ENCODE measurements at regions not wholly inside any gene's neighbourhood (a gene's known extent, or its start where the extent isn't known, plus 50 kb on each side); places are given as distances from the start of the nearest gene placed in this dataset.

DNA sequence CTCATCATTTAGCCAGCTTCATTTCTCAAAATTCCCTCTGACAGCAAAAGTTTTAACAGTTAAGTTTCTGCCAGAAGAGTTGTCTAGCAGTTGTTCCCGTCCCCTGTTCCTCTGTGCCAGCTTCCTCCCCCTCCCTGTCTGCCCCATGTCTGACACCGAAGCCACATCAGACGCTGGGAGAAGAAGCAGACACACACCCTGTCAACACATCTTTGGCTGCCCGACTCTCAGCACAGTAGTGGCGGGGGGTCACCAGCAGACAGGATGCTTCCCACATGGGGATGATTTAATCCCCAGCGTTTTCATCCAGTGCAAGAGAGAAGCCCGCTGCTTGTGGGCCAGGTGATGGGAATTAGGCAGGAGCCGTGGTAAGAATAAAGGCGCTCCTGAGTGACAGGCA is 379.4 kb upstream of the RUNX1 start:
- no peak overlapping the region for H3K9ac ChIP-seq (ENCODE audit: low read length)
- no peaks in the 10 kb centered on the region for H3K4me1 ChIP-seq (ENCODE audit: control insufficient read depth, insufficient read depth, low read length)
- no peaks in the 10 kb centered on the region for H3K36me3 ChIP-seq (ENCODE audit: control insufficient read depth, insufficient read depth, low read length)
- H3K27me3 ChIP-seq (ENCODE audit: control insufficient read depth, insufficient read depth, low read length), result no peaks in the 10 kb centered on the region
- H3K9me3 ChIP-seq (ENCODE audit: control insufficient read depth, low read length), result no peaks in the 10 kb centered on the region
- H3K4me3 ChIP-seq (ENCODE audit: low read length), result no peak overlapping the region

DNA sequence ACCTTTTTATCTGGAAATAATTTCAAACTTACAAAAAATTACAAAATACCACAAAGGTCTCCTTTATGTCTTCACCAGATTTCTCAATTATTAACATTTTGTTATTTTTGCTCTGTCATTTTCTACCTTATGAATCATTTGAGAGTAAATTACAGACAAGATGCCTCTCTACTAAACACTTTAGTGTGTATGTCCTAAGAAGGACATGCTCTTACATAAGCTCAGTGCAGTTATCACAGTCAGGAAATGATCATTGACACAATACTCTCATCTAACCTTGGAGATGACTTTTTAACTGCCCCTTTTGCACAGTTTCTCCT is 378.9 kb upstream of the RUNX1 start:
- Histone ChIP-seq H3K4me1 (ENCODE audit: control insufficient read depth, insufficient read depth, low read length) (no peaks in the 10 kb centered on the region), H3K9ac (ENCODE audit: low read length) (no peak overlapping the region), H3K9me3 (ENCODE audit: control insufficient read depth, low read length) (no peaks in the 10 kb centered on the region)

GRCh38 chr21:35427320-35428000 is 378.4 kb upstream of the RUNX1 start:
- no peak overlapping the region for H3K4me3 ChIP-seq (ENCODE audit: low read length)
- H3K9ac ChIP-seq (ENCODE audit: low read length), result no peak overlapping the region
- no peaks in the 10 kb centered on the region for H3K27me3 ChIP-seq (ENCODE audit: control insufficient read depth, insufficient read depth, low read length)
- no peaks in the 10 kb centered on the region for H3K36me3 ChIP-seq (ENCODE audit: control insufficient read depth, insufficient read depth, low read length)
- H3K9me3 ChIP-seq (ENCODE audit: control insufficient read depth, low read length), result no peaks in the 10 kb centered on the region
- H3K4me1 ChIP-seq (ENCODE audit: control insufficient read depth, insufficient read depth, low read length), result no peaks in the 10 kb centered on the region

More for the DNA sequence above, 378.9 kb upstream of the RUNX1 start:
- Histone ChIP-seq H3K36me3 (ENCODE audit: control insufficient read depth, insufficient read depth, low read length) (no peaks in the 10 kb centered on the region), H3K4me3 (ENCODE audit: low read length) (no peak overlapping the region), H3K27me3 (ENCODE audit: control insufficient read depth, insufficient read depth, low read length) (no peaks in the 10 kb centered on the region)

DNA sequence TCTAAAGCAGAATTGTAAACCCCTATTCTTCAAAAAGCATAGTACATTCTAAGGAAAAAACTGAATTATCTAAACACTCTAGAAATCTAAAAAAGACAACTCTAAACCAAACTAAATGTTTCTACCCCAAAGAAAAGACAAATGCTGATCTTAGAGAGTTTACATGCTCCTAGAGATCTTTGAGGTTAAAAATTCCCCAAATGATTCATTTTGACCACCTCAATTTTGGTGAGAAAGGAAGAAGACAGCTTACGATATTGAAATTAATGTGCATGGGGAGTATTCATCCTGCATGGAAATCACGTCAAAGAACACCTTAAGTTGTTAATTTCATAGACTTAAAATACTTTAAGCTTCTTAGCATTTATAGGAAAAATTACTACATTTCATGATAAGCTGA is 377.8 kb upstream of the RUNX1 start:
- Histone ChIP-seq H3K36me3 (ENCODE audit: control insufficient read depth, insufficient read depth, low read length) (no peaks in the 10 kb centered on the region), H3K4me1 (ENCODE audit: control insufficient read depth, insufficient read depth, low read length) (no peaks in the 10 kb centered on the region), H3K9ac (ENCODE audit: low read length) (no peak overlapping the region), H3K9me3 (ENCODE audit: control insufficient read depth, low read length) (no peaks in the 10 kb centered on the region), H3K27me3 (ENCODE audit: control insufficient read depth, insufficient read depth, low read length) (no peaks in the 10 kb centered on the region), H3K4me3 (ENCODE audit: low read length) (no peak overlapping the region)

DNA sequence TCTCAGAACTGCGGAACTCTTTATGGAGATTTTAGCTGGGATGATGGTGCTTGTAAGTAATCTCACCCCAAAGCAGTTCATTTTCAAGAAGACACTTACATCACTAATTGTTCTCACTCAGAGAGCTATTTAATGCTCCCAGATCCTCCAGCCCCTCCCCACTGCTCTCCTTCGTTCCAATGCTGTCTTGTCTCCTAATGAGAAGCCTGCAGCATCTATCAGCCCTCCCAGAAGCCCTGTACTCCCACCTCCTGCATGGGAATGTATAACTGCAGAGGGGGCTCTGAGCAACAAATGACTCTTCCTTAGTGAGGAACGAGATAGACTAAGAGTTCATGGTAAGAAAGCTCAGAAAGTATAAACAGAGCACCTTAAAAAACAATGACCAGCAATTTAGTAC is 377.4 kb upstream of the RUNX1 start:
- no peak overlapping the region for H3K4me3 ChIP-seq (ENCODE audit: low read length)
- H3K9ac ChIP-seq (ENCODE audit: low read length), result no peak overlapping the region
- H3K4me1 ChIP-seq (ENCODE audit: control insufficient read depth, insufficient read depth, low read length), result no peaks in the 10 kb centered on the region
- H3K36me3 ChIP-seq (ENCODE audit: control insufficient read depth, insufficient read depth, low read length), result no peaks in the 10 kb centered on the region
- H3K27me3 ChIP-seq (ENCODE audit: control insufficient read depth, insufficient read depth, low read length), result no peaks in the 10 kb centered on the region
- H3K9me3 ChIP-seq (ENCODE audit: control insufficient read depth, low read length), result no peaks in the 10 kb centered on the region

DNA sequence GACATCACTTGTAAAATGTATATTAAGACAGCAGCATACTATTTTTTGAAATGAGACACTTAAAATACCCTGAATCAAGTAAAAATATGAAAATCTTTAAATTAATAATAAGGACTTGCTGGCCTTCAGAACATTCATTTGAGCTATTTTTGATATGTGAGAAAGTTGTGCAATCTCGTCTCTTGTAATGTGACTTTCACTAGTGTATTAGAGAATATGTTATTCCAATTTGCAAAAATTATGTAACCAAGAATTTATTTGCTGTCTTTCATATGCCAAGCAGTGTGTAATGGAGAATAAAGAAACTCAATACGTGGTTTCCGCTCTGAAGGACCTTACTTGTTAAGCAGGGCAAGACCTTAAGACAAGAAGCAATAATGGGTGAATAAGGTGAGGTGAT is 375.0 kb upstream of the RUNX1 start:
- Histone ChIP-seq H3K9me3 (ENCODE audit: control insufficient read depth, low read length) (no peaks in the 10 kb centered on the region), H3K27me3 (ENCODE audit: control insufficient read depth, insufficient read depth, low read length) (no peaks in the 10 kb centered on the region), H3K4me3 (ENCODE audit: low read length) (no peak overlapping the region), H3K36me3 (ENCODE audit: control insufficient read depth, insufficient read depth, low read length) (no peaks in the 10 kb centered on the region), H3K9ac (ENCODE audit: low read length) (no peak overlapping the region), H3K4me1 (ENCODE audit: control insufficient read depth, insufficient read depth, low read length) (no peaks in the 10 kb centered on the region)

DNA sequence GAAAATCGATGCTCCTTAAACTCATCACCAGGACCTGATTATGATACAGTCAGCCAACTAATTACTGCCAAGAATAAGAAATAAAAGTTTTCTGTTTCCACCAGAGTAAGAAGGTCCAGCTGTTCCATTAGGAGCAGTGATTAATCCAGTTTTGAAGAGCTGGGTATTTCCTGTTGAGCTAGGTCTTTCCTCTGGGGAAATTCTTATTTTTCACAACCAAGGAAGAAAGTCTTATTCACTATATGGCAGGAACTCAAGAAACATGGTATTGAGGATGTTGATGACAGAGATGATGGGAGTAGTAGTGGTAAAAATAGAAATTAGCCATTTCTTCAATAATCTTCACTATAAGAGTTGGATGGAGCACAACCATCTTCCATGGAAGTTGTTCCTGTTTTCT is 374.6 kb upstream of the RUNX1 start:
- H3K9ac ChIP-seq (ENCODE audit: low read length), result no peak overlapping the region
- no peaks in the 10 kb centered on the region for H3K36me3 ChIP-seq (ENCODE audit: control insufficient read depth, insufficient read depth, low read length)
- no peak overlapping the region for H3K4me3 ChIP-seq (ENCODE audit: low read length)
- no peaks in the 10 kb centered on the region for H3K9me3 ChIP-seq (ENCODE audit: control insufficient read depth, low read length)
- H3K4me1 ChIP-seq (ENCODE audit: control insufficient read depth, insufficient read depth, low read length), result no peaks in the 10 kb centered on the region
- no peaks in the 10 kb centered on the region for H3K27me3 ChIP-seq (ENCODE audit: control insufficient read depth, insufficient read depth, low read length)

- Histone ChIP-seq H3K9me3 (ENCODE audit: control insufficient read depth, low read length) (no peaks in the 10 kb centered on the region), H3K9ac (ENCODE audit: low read length) (no peak overlapping the region), H3K4me1 (ENCODE audit: control insufficient read depth, insufficient read depth, low read length) (no peaks in the 10 kb centered on the region), H3K27me3 (ENCODE audit: control insufficient read depth, insufficient read depth, low read length) (no peaks in the 10 kb centered on the region), H3K36me3 (ENCODE audit: control insufficient read depth, insufficient read depth, low read length) (no peaks in the 10 kb centered on the region), H3K4me3 (ENCODE audit: low read length) (no peak overlapping the region)
Measured at GRCh38 chr21:35422011-35422410, 372.9 kb upstream of the RUNX1 start.

DNA sequence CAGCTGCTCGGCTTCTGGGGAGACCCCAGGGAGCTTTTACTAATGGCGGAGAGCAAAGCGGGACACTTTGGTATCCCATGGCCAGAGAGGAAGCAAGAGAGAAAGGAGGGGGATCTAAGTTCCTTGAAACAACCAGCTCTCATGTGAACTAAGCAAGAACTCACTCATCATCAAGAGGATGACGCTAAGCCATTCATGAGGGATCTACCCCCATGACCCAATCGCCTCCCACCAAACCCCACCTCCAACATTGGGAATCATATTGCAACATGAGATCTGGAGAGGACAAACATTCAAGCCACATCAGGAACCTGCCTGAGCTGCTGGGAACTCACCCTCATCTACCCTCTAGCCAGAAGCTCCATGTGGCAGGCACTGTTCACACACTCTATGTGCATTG is 372.1 kb upstream of the RUNX1 start:
- H3K4me1 ChIP-seq (ENCODE audit: control insufficient read depth, insufficient read depth, low read length), result no peaks in the 10 kb centered on the region
- H3K4me3 ChIP-seq (ENCODE audit: low read length), result no peak overlapping the region
- H3K27me3 ChIP-seq (ENCODE audit: control insufficient read depth, insufficient read depth, low read length), result no peaks in the 10 kb centered on the region
- no peaks in the 10 kb centered on the region for H3K9me3 ChIP-seq (ENCODE audit: control insufficient read depth, low read length)
- no peaks in the 10 kb centered on the region for H3K36me3 ChIP-seq (ENCODE audit: control insufficient read depth, insufficient read depth, low read length)
- H3K9ac ChIP-seq (ENCODE audit: low read length), result no peak overlapping the region

- Histone ChIP-seq H3K9ac (ENCODE audit: low read length) (no peak overlapping the region), H3K27me3 (ENCODE audit: control insufficient read depth, insufficient read depth, low read length) (no peaks in the 10 kb centered on the region), H3K4me3 (ENCODE audit: low read length) (no peak overlapping the region), H3K36me3 (ENCODE audit: control insufficient read depth, insufficient read depth, low read length) (no peaks in the 10 kb centered on the region), H3K4me1 (ENCODE audit: control insufficient read depth, insufficient read depth, low read length) (no peaks in the 10 kb centered on the region), H3K9me3 (ENCODE audit: control insufficient read depth, low read length) (no peaks in the 10 kb centered on the region)
Measured at GRCh38 chr21:35420656-35421055, 371.6 kb upstream of the RUNX1 start.

DNA sequence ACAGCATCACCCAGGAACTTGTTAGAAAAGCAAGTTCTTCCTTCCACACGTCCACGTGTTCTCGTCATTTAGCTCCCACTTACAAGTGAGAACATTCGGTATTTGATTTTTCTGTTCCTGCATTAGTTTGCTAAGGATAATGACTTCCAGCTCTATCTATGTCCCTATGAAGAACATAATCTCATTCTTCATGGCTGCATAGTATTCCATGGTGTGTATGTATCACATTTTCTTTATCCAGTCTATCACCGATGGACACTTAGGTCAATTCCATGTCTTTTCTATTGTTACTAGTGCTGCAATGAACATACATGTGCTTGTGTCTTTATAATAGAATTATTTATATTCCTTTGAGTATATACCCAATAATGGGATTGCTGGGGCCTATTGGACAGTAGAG is 368.7 kb upstream of the RUNX1 start:
- Histone ChIP-seq H3K4me1 (ENCODE audit: control insufficient read depth, insufficient read depth, low read length) (no peaks in the 10 kb centered on the region), H3K36me3 (ENCODE audit: control insufficient read depth, insufficient read depth, low read length) (no peaks in the 10 kb centered on the region), H3K9ac (ENCODE audit: low read length) (no peak overlapping the region), H3K27me3 (ENCODE audit: control insufficient read depth, insufficient read depth, low read length) (no peaks in the 10 kb centered on the region), H3K4me3 (ENCODE audit: low read length) (no peak overlapping the region), H3K9me3 (ENCODE audit: control insufficient read depth, low read length) (no peaks in the 10 kb centered on the region)

DNA sequence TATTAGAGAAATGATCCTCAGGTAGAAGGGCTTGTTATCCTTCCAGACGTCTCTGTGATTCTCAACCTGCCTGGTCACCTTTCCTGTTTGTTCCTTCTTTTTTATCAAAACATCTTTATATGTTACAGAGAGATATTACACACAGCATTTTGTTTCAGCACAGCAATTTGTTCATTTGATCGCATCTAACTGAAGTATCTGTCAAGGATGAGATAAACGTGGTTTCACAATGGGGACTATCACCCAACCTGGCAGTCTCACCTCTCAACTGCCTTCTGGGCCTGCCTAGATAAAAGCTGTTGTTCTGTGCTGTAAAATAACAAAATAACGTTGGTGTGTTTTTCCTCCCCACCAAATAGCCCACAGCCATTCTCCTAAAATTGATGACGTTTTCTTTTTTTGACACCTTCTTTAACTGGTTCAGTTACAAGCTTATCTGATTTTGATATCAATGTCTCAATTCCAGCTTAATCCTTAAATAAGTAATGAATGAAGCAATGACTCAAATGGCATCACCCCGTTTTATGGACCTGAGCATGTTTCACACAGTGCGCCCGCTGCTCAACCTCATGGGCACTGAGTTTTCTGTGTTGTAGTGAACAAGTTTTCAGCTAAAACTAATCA is 367.9 kb upstream of the RUNX1 start:
- no peaks in the 10 kb centered on the region for H3K36me3 ChIP-seq (ENCODE audit: control insufficient read depth, insufficient read depth, low read length)
- no peak overlapping the region for H3K9ac ChIP-seq (ENCODE audit: low read length)
- H3K9me3 ChIP-seq (ENCODE audit: control insufficient read depth, low read length), result no peaks in the 10 kb centered on the region
- H3K4me3 ChIP-seq (ENCODE audit: low read length), result no peak overlapping the region
- H3K27me3 ChIP-seq (ENCODE audit: control insufficient read depth, insufficient read depth, low read length), result no peaks in the 10 kb centered on the region
- H3K4me1 ChIP-seq (ENCODE audit: control insufficient read depth, insufficient read depth, low read length), result no peaks in the 10 kb centered on the region
